ENCODE measurements at regions not wholly inside any gene's neighbourhood (a gene's known extent, or its start where the extent isn't known, plus 50 kb on each side); places are given as distances from the start of the nearest gene placed in this dataset.

- intact Hi-C loops (cut with micrococcal nuclease) = no loop called here
- H3K27ac Mint-ChIP-seq = no peak overlapping the region
- H3K4me1 Mint-ChIP-seq (ENCODE audit: low read depth) = no peaks in the 10 kb centered on the region
- peaks cover 1% of the 10 kb centered on the region for H3K27me3 Mint-ChIP-seq
- H3K9me3 Mint-ChIP-seq = peaks cover 38% of the 10 kb centered on the region
- H3K4me3 Mint-ChIP-seq = no peak overlapping the region
- no peaks in the 10 kb centered on the region for H3K36me3 Mint-ChIP-seq (ENCODE audit: low read depth)
Measured at GRCh38 chr5:143947313-143947712, 135.4 kb downstream of the HMHB1 start.

- H3K36me3 Mint-ChIP-seq (ENCODE audit: low read depth) = no peaks in the 10 kb centered on the region
- H3K9me3 Mint-ChIP-seq = peaks cover 17% of the 10 kb centered on the region
- no peaks in the 10 kb centered on the region for H3K4me1 Mint-ChIP-seq (ENCODE audit: low read depth)
- no peak overlapping the region for H3K27ac Mint-ChIP-seq
- intact Hi-C loops (cut with micrococcal nuclease) = no loop called here
- peaks cover 1% of the 10 kb centered on the region for H3K27me3 Mint-ChIP-seq
- no peak overlapping the region for H3K4me3 Mint-ChIP-seq
Measured at GRCh38 chr5:143952809-143953208, 140.8 kb downstream of the HMHB1 start.

- Mint-ChIP-seq H3K27me3 (peaks cover 1% of the 10 kb centered on the region), H3K9me3 (peaks cover 10% of the 10 kb centered on the region), H3K4me3 (no peak overlapping the region), H3K27ac (no peak overlapping the region), H3K36me3 (ENCODE audit: low read depth) (no peaks in the 10 kb centered on the region), H3K4me1 (ENCODE audit: low read depth) (no peaks in the 10 kb centered on the region)
- intact Hi-C loops (cut with micrococcal nuclease) = no loop called here
Measured at GRCh38 chr5:143953851-143954250, 141.9 kb downstream of the HMHB1 start.

GRCh38 chr5:143955141-143955540, 143.2 kb downstream of the HMHB1 start:
- no peak overlapping the region for H3K4me3 Mint-ChIP-seq
- H3K4me1 Mint-ChIP-seq (ENCODE audit: low read depth) = no peaks in the 10 kb centered on the region
- H3K9me3 Mint-ChIP-seq = no peaks in the 10 kb centered on the region
- no peaks in the 10 kb centered on the region for H3K36me3 Mint-ChIP-seq (ENCODE audit: low read depth)
- no peak overlapping the region for H3K27ac Mint-ChIP-seq
- intact Hi-C loops (cut with micrococcal nuclease) = no loop called here
- peaks cover 1% of the 10 kb centered on the region for H3K27me3 Mint-ChIP-seq

- Mint-ChIP-seq H3K36me3 (ENCODE audit: low read depth) (no peaks in the 10 kb centered on the region), H3K9me3 (no peaks in the 10 kb centered on the region), H3K4me3 (no peak overlapping the region), H3K27me3 (no peaks in the 10 kb centered on the region), H3K27ac (no peak overlapping the region), H3K4me1 (ENCODE audit: low read depth) (no peaks in the 10 kb centered on the region)
- intact Hi-C loops (cut with micrococcal nuclease) = no loop called here
Measured at GRCh38 chr5:143957455-143957854, 145.5 kb downstream of the HMHB1 start.

- Mint-ChIP-seq H3K27me3 (no peaks in the 10 kb centered on the region), H3K27ac (no peak overlapping the region)
- intact Hi-C loops (cut with micrococcal nuclease) = no loop called here
Measured at GRCh38 chr5:143962201-143962600, 150.2 kb downstream of the HMHB1 start.

GRCh38 chr5:143964919-143965318, 153.0 kb downstream of the HMHB1 start:
- Mint-ChIP-seq H3K4me3 (no peak overlapping the region), H3K27me3 (no peaks in the 10 kb centered on the region), H3K9me3 (no peaks in the 10 kb centered on the region), H3K27ac (no peak overlapping the region), H3K4me1 (ENCODE audit: low read depth) (no peaks in the 10 kb centered on the region), H3K36me3 (ENCODE audit: low read depth) (no peaks in the 10 kb centered on the region)
- intact Hi-C loops (cut with micrococcal nuclease) = no loop called here

More at GRCh38 chr5:143962201-143962600, 150.2 kb downstream of the HMHB1 start:
- no peaks in the 10 kb centered on the region for H3K36me3 Mint-ChIP-seq (ENCODE audit: low read depth)
- no peaks in the 10 kb centered on the region for H3K4me1 Mint-ChIP-seq (ENCODE audit: low read depth)
- H3K9me3 Mint-ChIP-seq = no peaks in the 10 kb centered on the region
- H3K4me3 Mint-ChIP-seq = no peak overlapping the region

- no peaks in the 10 kb centered on the region for H3K27me3 Mint-ChIP-seq
- H3K36me3 Mint-ChIP-seq (ENCODE audit: low read depth) = no peaks in the 10 kb centered on the region
- no peaks in the 10 kb centered on the region for H3K4me1 Mint-ChIP-seq (ENCODE audit: low read depth)
- H3K9me3 Mint-ChIP-seq = no peaks in the 10 kb centered on the region
- no peak overlapping the region for H3K4me3 Mint-ChIP-seq
- no peak overlapping the region for H3K27ac Mint-ChIP-seq
- intact Hi-C loops (cut with micrococcal nuclease) = no loop called here
Measured at GRCh38 chr5:143966280-143966679, 154.3 kb downstream of the HMHB1 start.

- peaks cover 3% of the 10 kb centered on the region for H3K27me3 Mint-ChIP-seq
- no peak overlapping the region for H3K4me3 Mint-ChIP-seq
- H3K9me3 Mint-ChIP-seq = no peaks in the 10 kb centered on the region
- H3K27ac Mint-ChIP-seq = no peak overlapping the region
- peaks cover 8% of the 10 kb centered on the region for H3K4me1 Mint-ChIP-seq (ENCODE audit: low read depth)
- intact Hi-C loops (cut with micrococcal nuclease) = no loop called here
- no peaks in the 10 kb centered on the region for H3K36me3 Mint-ChIP-seq (ENCODE audit: low read depth)
Measured at GRCh38 chr5:143968071-143968878, 156.3 kb downstream of the HMHB1 start.

GRCh38 chr5:143970159-143970558, 158.2 kb downstream of the HMHB1 start:
- H3K4me1 Mint-ChIP-seq (ENCODE audit: low read depth) = peaks cover 12% of the 10 kb centered on the region
- intact Hi-C loops (cut with micrococcal nuclease) = no loop called here
- no peaks in the 10 kb centered on the region for H3K36me3 Mint-ChIP-seq (ENCODE audit: low read depth)
- H3K9me3 Mint-ChIP-seq = no peaks in the 10 kb centered on the region
- H3K27me3 Mint-ChIP-seq = peaks cover 3% of the 10 kb centered on the region
- H3K4me3 Mint-ChIP-seq = no peak overlapping the region
- H3K27ac Mint-ChIP-seq = no peak overlapping the region

- Mint-ChIP-seq H3K9me3 (no peaks in the 10 kb centered on the region), H3K36me3 (ENCODE audit: low read depth) (no peaks in the 10 kb centered on the region), H3K27me3 (peaks cover 3% of the 10 kb centered on the region), H3K4me1 (ENCODE audit: low read depth) (peaks cover 12% of the 10 kb centered on the region), H3K27ac (no peak overlapping the region), H3K4me3 (no peak overlapping the region)
- intact Hi-C loops (cut with micrococcal nuclease) = no loop called here
Measured at GRCh38 chr5:143972068-143972467, 160.1 kb downstream of the HMHB1 start.

- no peaks in the 10 kb centered on the region for H3K9me3 Mint-ChIP-seq
- peaks cover 5% of the 10 kb centered on the region for H3K27me3 Mint-ChIP-seq
- H3K27ac Mint-ChIP-seq = no peak overlapping the region
- H3K4me1 Mint-ChIP-seq (ENCODE audit: low read depth) = peaks cover 12% of the 10 kb centered on the region
- H3K4me3 Mint-ChIP-seq = no peak overlapping the region
- no peaks in the 10 kb centered on the region for H3K36me3 Mint-ChIP-seq (ENCODE audit: low read depth)
- intact Hi-C loops (cut with micrococcal nuclease) = no loop called here
Measured at GRCh38 chr5:143976055-143976454, 164.1 kb downstream of the HMHB1 start.

GRCh38 chr5:143977891-143978461, 166.0 kb downstream of the HMHB1 start:
- Mint-ChIP-seq H3K27ac (no peak overlapping the region), H3K9me3 (no peaks in the 10 kb centered on the region), H3K27me3 (peaks cover 2% of the 10 kb centered on the region), H3K36me3 (ENCODE audit: low read depth) (no peaks in the 10 kb centered on the region), H3K4me3 (no peak overlapping the region), H3K4me1 (ENCODE audit: low read depth) (peaks cover 5% of the 10 kb centered on the region)
- intact Hi-C loops (cut with micrococcal nuclease) = no loop called here

- Mint-ChIP-seq H3K27me3 (peaks cover 2% of the 10 kb centered on the region), H3K9me3 (no peaks in the 10 kb centered on the region), H3K27ac (no peak overlapping the region), H3K4me3 (no peak overlapping the region), H3K36me3 (ENCODE audit: low read depth) (no peaks in the 10 kb centered on the region), H3K4me1 (ENCODE audit: low read depth) (no peaks in the 10 kb centered on the region)
- intact Hi-C loops (cut with micrococcal nuclease) = no loop called here
Measured at GRCh38 chr5:143979044-143979690, 167.2 kb downstream of the HMHB1 start.
